Colon (tissue), 2 donors: ENCODE measurements at regions not wholly inside any gene's neighbourhood (a gene's known extent, or its start where the extent isn't known, plus 50 kb on each side); places are given as distances from the start of the nearest gene placed in this dataset.
"Not testable (repeated sequence)": the region's sequence is repeated elsewhere in the genome, so short reads cannot be mapped to it uniquely, and the experiment has no call there.

Experiments
- FAIRE-seq: peaks from 2 replicates; lab custom pipeline; 2012; peaks lifted over from hg19 to GRCh38; lab: Jason Lieb, UNC
- donor health status: control.
- donor health status: control.

GRCh38 chr6:128736780-128737179, 146.2 kb upstream of the LAMA2 start:
- no peak for FAIRE-seq

GRCh38 chr6:128731249-128732165, 151.4 kb upstream of the LAMA2 start:
- FAIRE-seq = no peak

GRCh38 chr6:128727500-128727899, 155.4 kb upstream of the LAMA2 start:
- FAIRE-seq = no peak

- FAIRE-seq = peak; percentile 49
Observed at GRCh38 chr6:128725271-128726233, 157.4 kb upstream of the LAMA2 start.

- no peak for FAIRE-seq
Observed at GRCh38 chr6:128724738-128725137, 158.2 kb upstream of the LAMA2 start.

GRCh38 chr6:128723667-128724066, 159.3 kb upstream of the LAMA2 start:
- no peak for FAIRE-seq

GRCh38 chr6:128720891-128721290, 162.0 kb upstream of the LAMA2 start:
- no peak for FAIRE-seq

GRCh38 chr6:128719786-128720185, 163.2 kb upstream of the LAMA2 start:
- no peak for FAIRE-seq

- FAIRE-seq = no peak
Observed at GRCh38 chr6:128713461-128713860, 169.5 kb upstream of the LAMA2 start.

- FAIRE-seq = no peak
Observed at GRCh38 chr6:128712898-128713297, 170.0 kb upstream of the LAMA2 start.

GRCh38 chr6:128711149-128711548, 171.8 kb upstream of the LAMA2 start:
- no peak for FAIRE-seq

- no peak for FAIRE-seq
Observed at GRCh38 chr6:128710315-128710714, 172.6 kb upstream of the LAMA2 start.

GRCh38 chr6:128704601-128705000, 178.3 kb upstream of the LAMA2 start:
- FAIRE-seq = no peak

- FAIRE-seq = not testable (repeated sequence)
Observed at GRCh38 chr6:128703794-128704193, 179.1 kb upstream of the LAMA2 start.

GRCh38 chr6:128696691-128697689, 176.6 kb upstream of the PTPRK start:
- FAIRE-seq = no peak

- no peak for FAIRE-seq
Observed at GRCh38 chr6:128694303-128695009, 174.1 kb upstream of the PTPRK start.

- no peak for FAIRE-seq
Observed at GRCh38 chr6:128690063-128690462, 169.7 kb upstream of the PTPRK start.

GRCh38 chr6:128686084-128686483, 165.7 kb upstream of the PTPRK start:
- no peak for FAIRE-seq

GRCh38 chr6:128676456-128676855, 156.1 kb upstream of the PTPRK start:
- no peak for FAIRE-seq

GRCh38 chr6:128672023-128672422, 151.6 kb upstream of the PTPRK start:
- FAIRE-seq = no peak

GRCh38 chr6:128667339-128667858, 147.0 kb upstream of the PTPRK start:
- FAIRE-seq = no peak
